LNCaP clone FGC (cell line): ENCODE measurements at regions not wholly inside any gene's neighbourhood (a gene's known extent, or its start where the extent isn't known, plus 50 kb on each side); places are given as distances from the start of the nearest gene placed in this dataset.
A peak's percentile ranks its signal among the peaks of the same experiment; 100 is the strongest.

Experiments
- DNase-seq: peaks from one replicate; pipeline ENCODE4 v3.0.0-alpha.2; 2011; ENCODE audit warnings: low read depth
- H3K4me3 ChIP-seq: 2 replicates; pipeline ENCODE4 v1.5.1; 2011; ENCODE audit warnings: mild to moderate bottlenecking, low read depth, low read length, control low read depth
- TF ChIP-seq, protein P1 (sequence below): IDR thresholded peaks from 2 replicates; pipeline ENCODE4 v1.5.1; 2012; ENCODE audit warnings: mild to moderate bottlenecking; ENCODE audit not compliant: control insufficient read depth, insufficient read depth; ENCODE audit errors: extremely low read depth

DNA sequence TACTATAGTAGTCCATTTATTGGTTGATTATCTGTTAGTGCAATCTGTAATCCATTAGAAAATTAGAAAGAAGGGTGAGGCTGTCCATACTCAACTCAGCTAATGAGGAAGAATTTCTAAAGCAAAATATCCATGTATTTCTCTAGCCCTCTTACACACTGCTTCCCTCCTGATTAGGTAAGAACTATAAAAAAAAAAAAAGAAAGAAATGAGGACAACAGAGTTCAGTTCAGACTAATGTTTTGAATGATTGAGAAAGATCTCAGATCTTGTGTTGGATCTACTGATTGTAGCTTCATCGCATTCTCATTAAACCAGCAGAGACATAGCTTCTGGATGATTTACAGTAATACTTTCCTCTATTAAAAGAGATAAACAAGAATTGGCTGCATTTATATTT lies 233.3 kb downstream of the KLF5 start:
- no peak for DNase-seq
- H3K4me3 ChIP-seq, result no peak overlapping the region
- TF ChIP-seq, protein P1, sequence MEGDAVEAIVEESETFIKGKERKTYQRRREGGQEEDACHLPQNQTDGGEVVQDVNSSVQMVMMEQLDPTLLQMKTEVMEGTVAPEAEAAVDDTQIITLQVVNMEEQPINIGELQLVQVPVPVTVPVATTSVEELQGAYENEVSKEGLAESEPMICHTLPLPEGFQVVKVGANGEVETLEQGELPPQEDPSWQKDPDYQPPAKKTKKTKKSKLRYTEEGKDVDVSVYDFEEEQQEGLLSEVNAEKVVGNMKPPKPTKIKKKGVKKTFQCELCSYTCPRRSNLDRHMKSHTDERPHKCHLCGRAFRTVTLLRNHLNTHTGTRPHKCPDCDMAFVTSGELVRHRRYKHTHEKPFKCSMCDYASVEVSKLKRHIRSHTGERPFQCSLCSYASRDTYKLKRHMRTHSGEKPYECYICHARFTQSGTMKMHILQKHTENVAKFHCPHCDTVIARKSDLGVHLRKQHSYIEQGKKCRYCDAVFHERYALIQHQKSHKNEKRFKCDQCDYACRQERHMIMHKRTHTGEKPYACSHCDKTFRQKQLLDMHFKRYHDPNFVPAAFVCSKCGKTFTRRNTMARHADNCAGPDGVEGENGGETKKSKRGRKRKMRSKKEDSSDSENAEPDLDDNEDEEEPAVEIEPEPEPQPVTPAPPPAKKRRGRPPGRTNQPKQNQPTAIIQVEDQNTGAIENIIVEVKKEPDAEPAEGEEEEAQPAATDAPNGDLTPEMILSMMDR, result no peak

DNA sequence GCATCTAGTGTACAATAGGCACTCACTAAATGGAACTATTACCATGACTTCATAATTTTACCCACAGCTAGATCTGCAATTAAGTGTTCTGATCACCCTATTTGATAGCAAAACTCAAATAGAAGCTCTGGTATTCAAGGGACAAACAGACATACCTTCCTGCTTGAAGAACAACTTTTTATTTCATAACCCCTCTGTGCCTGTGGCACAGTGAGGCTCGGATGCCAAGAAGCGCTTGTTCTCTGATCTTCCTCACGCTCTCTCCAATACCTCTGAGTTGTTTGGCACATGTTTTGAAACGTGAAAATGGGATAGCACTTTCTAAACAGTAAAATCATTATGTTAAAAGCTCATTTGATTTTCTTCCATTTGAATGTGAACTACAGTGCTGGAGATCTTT lies 232.0 kb downstream of the KLF5 start:
- H3K4me3 ChIP-seq, result no peak overlapping the region
- TF ChIP-seq, protein P1, result no peak
- no peak for DNase-seq

DNA sequence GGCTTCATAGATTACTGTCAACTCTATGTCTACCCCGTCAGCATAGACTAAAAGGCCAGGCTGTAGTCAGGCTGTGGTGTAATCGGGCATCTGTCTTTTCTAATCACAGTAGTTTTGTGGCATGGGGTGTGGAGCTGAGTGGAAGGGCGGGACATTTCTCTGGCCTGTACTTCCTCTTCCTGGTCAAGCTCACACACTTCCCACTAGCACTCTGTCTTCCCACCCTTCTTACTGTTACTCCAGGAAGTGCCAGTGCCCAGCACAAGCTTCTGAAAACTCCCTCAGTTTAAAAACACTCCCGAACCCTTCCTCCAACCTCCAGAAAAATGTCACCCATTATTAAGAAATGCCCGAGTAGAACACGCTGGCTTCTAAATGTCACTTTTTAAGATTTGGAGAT lies 229.8 kb downstream of the KLF5 start:
- no peak for DNase-seq
- TF ChIP-seq, protein P1, result no peak
- H3K4me3 ChIP-seq, result no peak overlapping the region

DNA sequence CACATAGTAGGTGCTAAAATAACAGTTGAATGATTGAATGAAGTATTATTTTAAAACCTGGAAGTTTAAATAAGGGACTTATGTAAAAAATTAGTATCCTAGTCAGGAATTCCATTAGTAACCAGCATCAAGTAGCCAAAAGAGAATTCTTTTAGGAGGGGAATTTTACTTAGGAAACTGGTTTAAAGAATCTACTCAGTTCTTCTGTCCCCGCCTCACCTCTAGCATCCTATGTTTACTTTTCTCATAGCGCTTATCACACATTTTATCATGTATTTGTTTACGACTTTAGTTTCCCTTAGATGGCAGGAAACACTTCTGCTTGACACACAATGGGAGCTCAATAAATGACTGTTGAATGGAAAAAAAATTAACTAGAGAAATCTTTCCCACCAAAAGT lies 229.0 kb downstream of the KLF5 start:
- DNase-seq, result peak; percentile 63
- H3K4me3 ChIP-seq, result no peak overlapping the region
- TF ChIP-seq, protein P1, result no peak

DNA sequence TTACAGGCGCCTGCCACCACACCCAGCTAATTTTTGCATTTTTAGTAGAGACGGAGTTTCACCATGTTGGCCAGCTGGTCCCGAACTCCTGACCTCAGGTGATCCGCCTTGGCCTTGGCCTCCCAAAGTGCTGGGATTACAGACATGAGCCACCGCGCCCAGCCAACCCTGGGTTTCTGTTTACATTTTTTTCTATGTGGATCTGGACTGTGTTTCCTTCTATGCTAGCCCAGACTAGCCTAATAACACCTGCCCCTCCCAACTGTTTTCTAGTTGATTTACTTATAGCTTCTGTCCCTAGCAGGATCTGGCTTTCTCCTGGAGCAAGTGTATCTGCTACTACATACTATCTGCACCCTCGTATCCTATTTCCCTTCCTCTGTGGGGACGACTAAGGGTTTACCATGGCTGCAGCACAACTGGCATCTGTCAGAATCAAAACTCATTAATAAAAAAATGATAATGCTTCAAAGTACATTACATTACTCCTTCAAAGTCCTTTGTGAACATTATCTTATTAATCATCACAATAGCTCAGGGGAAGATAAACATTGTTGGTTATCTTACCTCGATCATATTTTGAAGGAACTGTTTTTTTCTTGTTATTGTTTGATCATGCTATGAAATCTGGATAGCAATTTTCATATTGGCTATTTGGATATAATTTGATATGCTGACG lies 228.3 kb downstream of the KLF5 start:
- peak; percentile 50 for DNase-seq

DNA sequence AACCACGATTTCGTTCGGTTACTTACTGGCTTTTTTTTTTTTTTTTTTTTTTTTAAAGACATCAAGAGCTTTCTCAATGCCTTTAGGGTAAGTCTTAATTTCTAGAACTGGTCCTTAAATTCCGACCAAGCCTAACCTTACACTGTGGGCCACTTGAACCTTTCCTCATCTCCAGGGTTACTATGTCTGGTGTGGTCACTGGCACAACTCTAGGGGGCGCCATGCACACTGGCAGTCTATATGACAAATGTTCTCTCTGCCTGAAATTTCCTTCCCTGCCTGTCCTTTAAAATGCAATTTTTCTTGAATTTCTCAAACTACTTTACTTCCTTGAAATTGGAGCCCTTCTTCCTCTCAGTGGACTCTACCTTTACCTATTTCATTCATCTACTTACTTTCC lies 227.4 kb downstream of the KLF5 start:
- TF ChIP-seq, protein P1, result 0 out of 2 replicates have a peak, but pooled peaks have one; percentile 6
- no peak for DNase-seq
- H3K4me3 ChIP-seq, result no peak overlapping the region

More for the DNA sequence above, 228.3 kb downstream of the KLF5 start:
- TF ChIP-seq, protein P1, result no peak
- no peak overlapping the region for H3K4me3 ChIP-seq
